OCI-LY1 (cell line): ENCODE measurements at regions not wholly inside any gene's neighbourhood (a gene's known extent, or its start where the extent isn't known, plus 50 kb on each side); places are given as distances from the start of the nearest gene placed in this dataset.

ENCODE experiments used
- EZH2 ChIP-seq: fragments of 200-600 bp; sonication (generic), shearing (Covaris generic); IDR thresholded peaks from 2 replicates; pipeline ENCODE4 v1.8.0; 2017; ENCODE audit warnings: borderline replicate concordance, mixed run types, mild to moderate bottlenecking, antibody characterized with exemption, low read length, moderate library complexity, mixed read lengths
- TF ChIP-seq, protein P1 (sequence below): fragments of 200-600 bp; sonication (generic), shearing (Covaris generic); IDR thresholded peaks from 2 replicates; pipeline ENCODE4 v1.5.1; 2017; ENCODE audit warnings: mild to moderate bottlenecking, antibody characterized with exemption, low read length, moderate library complexity, mixed read lengths

DNA sequence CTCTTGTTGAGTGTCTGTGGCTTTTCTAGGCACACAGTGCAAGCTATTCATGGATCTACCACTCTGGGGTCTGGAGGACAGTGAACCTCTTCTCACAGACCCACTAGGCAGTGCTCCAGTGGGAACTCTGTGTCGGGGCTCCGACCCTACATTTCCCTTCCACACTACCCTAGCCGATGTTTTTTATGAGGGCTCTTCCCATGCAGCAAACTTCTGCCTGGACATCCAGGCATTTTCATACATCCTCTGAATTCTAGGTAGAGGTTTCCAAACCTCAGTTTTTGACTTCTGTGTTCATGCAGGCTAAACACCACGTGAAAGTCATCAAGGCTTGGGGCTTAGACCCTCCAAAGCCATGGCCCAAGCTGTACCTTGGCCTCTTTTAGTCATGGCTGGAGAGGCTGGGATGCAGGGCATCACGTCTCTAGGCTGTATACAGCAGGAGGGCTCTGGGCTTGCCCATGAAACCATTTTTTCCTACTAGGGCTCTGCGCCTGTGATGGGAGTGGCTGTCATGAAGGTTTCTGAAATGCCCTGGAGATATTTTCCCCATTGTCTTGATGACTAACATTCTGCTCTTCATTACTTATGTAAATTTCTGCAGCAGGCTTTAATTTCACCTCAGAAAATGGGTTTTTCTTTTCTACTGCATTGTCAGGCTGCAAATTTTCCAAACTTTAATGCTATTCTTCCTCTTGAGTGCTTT lies 249.8 kb upstream of the CPEB2 start:
- TF ChIP-seq EZH2 = no peak
- TF ChIP-seq, protein P1, sequence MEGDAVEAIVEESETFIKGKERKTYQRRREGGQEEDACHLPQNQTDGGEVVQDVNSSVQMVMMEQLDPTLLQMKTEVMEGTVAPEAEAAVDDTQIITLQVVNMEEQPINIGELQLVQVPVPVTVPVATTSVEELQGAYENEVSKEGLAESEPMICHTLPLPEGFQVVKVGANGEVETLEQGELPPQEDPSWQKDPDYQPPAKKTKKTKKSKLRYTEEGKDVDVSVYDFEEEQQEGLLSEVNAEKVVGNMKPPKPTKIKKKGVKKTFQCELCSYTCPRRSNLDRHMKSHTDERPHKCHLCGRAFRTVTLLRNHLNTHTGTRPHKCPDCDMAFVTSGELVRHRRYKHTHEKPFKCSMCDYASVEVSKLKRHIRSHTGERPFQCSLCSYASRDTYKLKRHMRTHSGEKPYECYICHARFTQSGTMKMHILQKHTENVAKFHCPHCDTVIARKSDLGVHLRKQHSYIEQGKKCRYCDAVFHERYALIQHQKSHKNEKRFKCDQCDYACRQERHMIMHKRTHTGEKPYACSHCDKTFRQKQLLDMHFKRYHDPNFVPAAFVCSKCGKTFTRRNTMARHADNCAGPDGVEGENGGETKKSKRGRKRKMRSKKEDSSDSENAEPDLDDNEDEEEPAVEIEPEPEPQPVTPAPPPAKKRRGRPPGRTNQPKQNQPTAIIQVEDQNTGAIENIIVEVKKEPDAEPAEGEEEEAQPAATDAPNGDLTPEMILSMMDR = no peak
